Calu3 (cell line): ENCODE measurements at regions not wholly inside any gene's neighbourhood (a gene's known extent, or its start where the extent isn't known, plus 50 kb on each side); places are given as distances from the start of the nearest gene placed in this dataset.
A peak's percentile ranks its signal among the peaks of the same experiment; 100 is the strongest.

Source experiments
- BruUV-seq: library from RNA; stranded (reverse); fragments of 400-500 nt; replicated peaks from 2 replicates; lab custom pipeline; 2021; lab: Mats Ljungman, UMichigan
- CTCF ChIA-PET: fragments of 300-600 bp; sonication (Branson Sonifier 250); formaldehyde crosslinking; loops from one replicate; lab custom pipeline; 2022; ENCODE audit warnings: antibody characterized with exemption; lab: Charles Lee
- DNase-seq: peaks from one replicate; pipeline ENCODE4 v3.0.0; 2022
- H3K27ac Mint-ChIP-seq: one replicate; pipeline ENCODE4 v1.8.0; 2022; ENCODE audit warnings: mixed read lengths; ENCODE audit not compliant: unreplicated experiment
- H3K27me3 Mint-ChIP-seq: one replicate; pipeline ENCODE4 v1.8.0; 2022; ENCODE audit warnings: mixed read lengths; ENCODE audit not compliant: unreplicated experiment
- H3K36me3 Mint-ChIP-seq: one replicate; pipeline ENCODE4 v1.8.0; 2022; ENCODE audit warnings: mild to moderate bottlenecking, moderate library complexity, mixed read lengths; ENCODE audit not compliant: insufficient read depth, unreplicated experiment
- H3K4me1 Mint-ChIP-seq: one replicate; pipeline ENCODE4 v1.8.0; 2022; ENCODE audit warnings: mild to moderate bottlenecking, low read depth, mixed read lengths; ENCODE audit not compliant: unreplicated experiment
- H3K4me3 Mint-ChIP-seq: one replicate; pipeline ENCODE4 v1.8.0; 2022; ENCODE audit warnings: mild to moderate bottlenecking, low read depth, moderate library complexity, mixed read lengths; ENCODE audit not compliant: unreplicated experiment
- H3K9me3 Mint-ChIP-seq: one replicate; pipeline ENCODE4 v1.8.0; 2022; ENCODE audit warnings: low read depth, mixed read lengths; ENCODE audit not compliant: unreplicated experiment
- CTCF ChIP-seq: fragments of 200-600 bp; IDR thresholded peaks from one replicate; pipeline ENCODE4 v1.8.0; 2022; ENCODE audit warnings: antibody characterized with exemption; ENCODE audit not compliant: unreplicated experiment
- intact Hi-C: fragments of 100-400 bp; cut with micrococcal nuclease; formaldehyde crosslinking; loops from one replicate; pipeline ENCODE4 v1.10.0; 2022; ENCODE audit not compliant: unreplicated experiment

- Mint-ChIP-seq H3K27me3 (peaks cover 69% of the 10 kb centered on the region), H3K4me3 (no peak overlapping the region), H3K27ac (no peak overlapping the region), H3K4me1 (no peaks in the 10 kb centered on the region), H3K36me3 (no peaks in the 10 kb centered on the region), H3K9me3 (no peaks in the 10 kb centered on the region)
- DNase-seq: no peak
- no peak for TF ChIP-seq CTCF
- no TSS peak for BruUV-seq
- intact Hi-C loops: loop anchor here (10.0 kb wide), 1 partner anchor 1893 kb away; no protein-coding TSS in a partner anchor
- CTCF ChIA-PET: no interaction called here
Measured at GRCh38 chr20:59437601-59438031, 137.2 kb downstream of the EDN3 start.

GRCh38 chr20:59438201-59438600 is 137.8 kb downstream of the EDN3 start:
- H3K27ac Mint-ChIP-seq: no peak overlapping the region
- H3K4me3 Mint-ChIP-seq: no peak overlapping the region
- intact Hi-C loops: loop anchor here (10.0 kb wide), 1 partner anchor 1893 kb away; no protein-coding TSS in a partner anchor

GRCh38 chr20:59439243-59439642 is 138.8 kb downstream of the EDN3 start:
- Mint-ChIP-seq H3K36me3 (no peaks in the 10 kb centered on the region), H3K27me3 (peaks cover 72% of the 10 kb centered on the region), H3K27ac (no peak overlapping the region), H3K4me3 (no peak overlapping the region), H3K4me1 (no peaks in the 10 kb centered on the region), H3K9me3 (no peaks in the 10 kb centered on the region)
- BruUV-seq: no TSS peak
- CTCF ChIA-PET: interaction anchor here (0.6 kb wide), 2 partner anchors 9 kb away, joined by 4 read pairs; no protein-coding TSS in a partner anchor
- DNase-seq: peak; percentile 22
- TF ChIP-seq CTCF: no peak
- intact Hi-C loops: loop anchor here (10.0 kb wide), 1 partner anchor 1894 kb away; no protein-coding TSS in a partner anchor

More at GRCh38 chr20:59438201-59438600, 137.8 kb downstream of the EDN3 start:
- no TSS peak for BruUV-seq
- H3K36me3 Mint-ChIP-seq: no peaks in the 10 kb centered on the region
- H3K9me3 Mint-ChIP-seq: no peaks in the 10 kb centered on the region
- no peaks in the 10 kb centered on the region for H3K4me1 Mint-ChIP-seq
- CTCF ChIA-PET: no interaction called here
- H3K27me3 Mint-ChIP-seq: peaks cover 70% of the 10 kb centered on the region
- DNase-seq: no peak
- TF ChIP-seq CTCF: no peak

GRCh38 chr20:59441306-59441705 is 140.9 kb downstream of the EDN3 start:
- Mint-ChIP-seq H3K27ac (no peak overlapping the region), H3K9me3 (no peaks in the 10 kb centered on the region), H3K27me3 (peaks cover 81% of the 10 kb centered on the region), H3K36me3 (no peaks in the 10 kb centered on the region), H3K4me1 (no peaks in the 10 kb centered on the region), H3K4me3 (no peak overlapping the region)
- CTCF ChIA-PET: no interaction called here
- no peak for DNase-seq
- BruUV-seq: no TSS peak
- no peak for TF ChIP-seq CTCF
- intact Hi-C loops: no loop called here
